Stimulated activated naive CD4-positive, alpha-beta T cell treated with Interleukin-2 at 50 U/mL for 16 hours (primary cell): ENCODE measurements at regions not wholly inside any gene's neighbourhood (a gene's known extent, or its start where the extent isn't known, plus 50 kb on each side); places are given as distances from the start of the nearest gene placed in this dataset.

Experiments used
- DNase-seq: peaks from one replicate; lab custom pipeline; 2025; lab: John Stamatoyannopoulos, UW

- no peak for DNase-seq
Measured at GRCh38 chr2:194270648-194271047, 1386.4 kb upstream of the SLC39A10 start.

GRCh38 chr2:194264586-194264985 is 1392.4 kb upstream of the SLC39A10 start:
- DNase-seq: no peak

GRCh38 chr2:194260185-194260584 is 1396.8 kb upstream of the SLC39A10 start:
- no peak for DNase-seq

DNA sequence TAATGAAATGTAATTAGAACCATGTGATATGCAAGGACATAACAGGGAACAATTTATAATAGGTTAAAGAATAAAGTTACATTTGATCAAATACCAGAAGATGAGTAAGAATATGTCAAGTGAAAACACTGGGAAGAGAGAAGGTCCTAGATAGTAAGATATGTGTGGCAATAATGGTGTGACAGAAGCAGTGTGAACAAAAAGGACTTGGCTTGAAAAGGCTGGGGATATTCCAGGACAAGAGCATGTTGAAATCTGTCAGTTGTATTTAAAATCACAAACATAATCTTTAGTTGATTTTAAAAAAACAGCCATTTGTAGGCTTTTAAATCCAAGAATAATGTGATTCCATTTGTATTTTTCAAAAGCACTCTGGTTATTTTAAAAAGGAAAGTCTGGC is 1399.9 kb upstream of the SLC39A10 start:
- no peak for DNase-seq

- DNase-seq: no peak
Measured at GRCh38 chr2:194253528-194254259, 1403.3 kb upstream of the SLC39A10 start.

- DNase-seq: no peak
Measured at GRCh38 chr2:194252127-194252526, 1404.9 kb upstream of the SLC39A10 start.

- no peak for DNase-seq
Measured at GRCh38 chr2:194232600-194232999, 1424.4 kb upstream of the SLC39A10 start.

- no peak for DNase-seq
Measured at GRCh38 chr2:194223218-194223617, 1433.8 kb upstream of the SLC39A10 start.

DNA sequence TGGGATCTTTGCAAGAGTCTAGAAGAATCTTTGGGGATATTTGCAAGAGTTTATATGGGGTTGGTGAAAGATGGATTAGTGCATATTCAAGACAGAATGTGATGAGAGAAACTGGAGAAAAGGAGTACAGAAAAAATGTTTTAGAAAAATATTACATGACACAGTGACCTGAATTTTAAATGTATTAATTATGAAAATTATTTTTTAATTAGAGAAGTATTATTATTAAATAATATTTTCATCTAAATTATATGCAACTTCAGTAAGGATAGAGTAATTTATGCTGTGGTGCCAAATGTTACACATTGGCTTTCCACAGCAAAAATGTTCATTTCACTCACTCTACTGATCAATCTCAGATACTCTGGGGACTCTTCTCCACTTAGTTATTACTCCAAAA is 1442.8 kb upstream of the SLC39A10 start:
- DNase-seq: no peak

DNA sequence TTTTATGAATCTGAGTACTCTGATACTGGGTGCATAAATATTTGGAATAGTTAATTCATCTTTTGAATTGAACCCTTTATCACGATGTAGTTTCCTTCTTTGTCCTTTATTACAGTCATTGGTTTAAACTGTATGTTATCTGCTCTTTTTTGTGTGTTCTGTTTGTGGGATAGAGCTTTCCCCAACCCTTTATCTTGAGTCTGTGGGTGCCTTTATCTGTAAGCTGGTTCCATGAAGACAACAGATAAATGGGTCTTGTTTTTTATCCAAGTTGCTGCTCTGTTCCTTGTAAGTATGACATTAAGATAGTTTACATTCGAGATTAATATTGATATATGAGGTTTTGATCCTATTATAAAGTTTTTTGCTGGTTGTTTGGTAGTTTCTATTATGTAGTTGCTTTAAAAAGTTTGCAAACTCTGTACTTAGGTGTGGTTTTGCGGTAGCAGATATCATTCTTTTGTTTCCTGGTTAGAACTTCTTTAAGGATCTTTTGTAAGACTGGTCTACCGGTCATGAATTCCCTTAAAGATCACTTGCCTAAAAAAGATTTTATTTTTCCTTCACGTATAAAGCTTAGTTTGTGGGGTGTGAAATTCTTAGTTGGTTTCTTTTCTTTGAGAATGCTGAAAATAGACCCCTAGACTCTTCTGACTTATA is 1451.3 kb upstream of the SLC39A10 start:
- no peak for DNase-seq

- DNase-seq: no peak
Measured at GRCh38 chr2:194203898-194204297, 1453.1 kb upstream of the SLC39A10 start.

DNA sequence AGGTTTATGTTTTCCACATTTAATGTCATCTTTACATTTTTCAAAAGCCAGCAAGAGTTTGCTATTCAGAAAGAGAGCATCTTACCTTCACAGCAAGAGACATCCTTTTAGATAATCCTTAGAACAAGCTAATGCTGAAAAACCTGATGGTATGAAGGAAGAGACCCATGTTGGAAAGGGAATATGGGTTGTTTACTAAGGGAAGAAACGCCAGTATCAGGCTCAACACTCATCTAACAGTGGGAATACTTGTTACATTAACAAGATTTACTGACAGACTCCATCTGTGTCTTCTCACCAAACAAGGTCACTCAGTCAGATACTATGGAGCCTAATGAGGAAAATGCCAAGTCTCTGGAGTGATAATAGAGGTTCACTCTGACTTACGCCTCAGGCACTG is 1474.1 kb upstream of the SLC39A10 start:
- DNase-seq: no peak

DNA sequence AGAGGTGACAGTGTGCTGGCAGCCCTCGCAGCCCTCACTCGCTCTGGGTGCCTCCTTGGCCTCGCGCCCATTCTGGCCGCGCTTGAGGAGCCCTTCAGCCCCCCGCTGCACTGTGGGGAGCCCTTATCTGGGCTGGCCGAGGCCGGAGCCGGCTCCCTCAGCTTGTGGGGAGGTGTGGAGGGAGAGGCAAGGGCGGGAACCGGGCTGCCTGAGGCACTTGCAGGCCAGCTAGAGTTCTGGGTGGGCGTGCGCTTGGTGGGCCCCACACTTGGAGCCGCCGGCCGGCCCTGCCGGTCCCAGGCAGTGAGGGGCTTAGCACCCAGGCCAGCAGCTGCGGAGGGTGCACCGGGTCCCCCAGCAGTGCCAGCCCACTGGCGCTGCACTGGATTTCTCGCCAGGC is 1480.9 kb upstream of the SLC39A10 start:
- no peak for DNase-seq

GRCh38 chr2:194166818-194167217 is 1490.2 kb upstream of the SLC39A10 start:
- DNase-seq: no peak

DNA sequence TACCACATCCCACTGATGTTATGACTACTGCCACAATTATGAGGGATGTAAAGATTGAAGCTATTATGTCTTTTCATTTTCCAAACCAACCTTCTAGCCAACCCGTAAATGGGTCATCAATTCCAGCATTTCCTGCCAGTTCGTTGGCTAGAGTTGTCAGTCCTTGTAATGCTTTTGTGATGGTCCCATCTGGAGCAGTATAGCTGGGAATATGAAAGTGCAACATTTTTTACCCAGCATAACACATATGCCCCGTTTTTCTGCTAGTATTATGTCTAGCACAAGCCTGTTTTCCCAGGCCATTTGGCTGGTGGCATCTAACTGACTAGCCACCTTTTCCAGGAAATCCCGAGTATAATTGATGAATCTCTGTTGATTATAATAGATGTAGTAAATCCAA is 1501.6 kb upstream of the SLC39A10 start:
- DNase-seq: no peak

GRCh38 chr2:194151231-194151630 is 1505.8 kb upstream of the SLC39A10 start:
- DNase-seq: no peak

GRCh38 chr2:194135463-194135862 is 1521.6 kb upstream of the SLC39A10 start:
- no peak for DNase-seq

GRCh38 chr2:194128810-194129209 is 1528.2 kb upstream of the SLC39A10 start:
- no peak for DNase-seq

- no peak for DNase-seq
Measured at GRCh38 chr2:194126418-194126817, 1530.6 kb upstream of the SLC39A10 start.

- DNase-seq: no peak
Measured at GRCh38 chr2:194116861-194117260, 1540.2 kb upstream of the SLC39A10 start.

DNA sequence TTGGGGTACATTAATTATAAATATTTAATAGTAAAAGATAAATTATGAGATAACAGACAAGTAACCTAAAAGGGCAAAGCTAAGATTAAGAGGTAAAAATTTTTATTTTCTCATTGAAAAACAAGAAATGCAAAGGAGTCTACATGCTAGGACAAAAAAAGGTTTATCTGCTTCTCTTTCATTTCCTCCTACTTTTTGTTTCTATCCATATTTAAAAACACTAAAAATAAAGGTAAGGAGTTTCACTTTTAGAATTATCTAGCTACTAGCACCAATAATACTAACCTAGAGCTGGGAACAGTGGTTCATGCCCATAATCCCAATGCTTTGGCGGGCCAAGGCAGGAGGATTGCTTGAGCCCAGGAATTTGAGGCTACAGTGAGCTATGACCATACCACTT is 1551.7 kb upstream of the SLC39A10 start:
- no peak for DNase-seq

- DNase-seq: no peak
Measured at GRCh38 chr2:194104687-194105086, 1552.3 kb upstream of the SLC39A10 start.

DNA sequence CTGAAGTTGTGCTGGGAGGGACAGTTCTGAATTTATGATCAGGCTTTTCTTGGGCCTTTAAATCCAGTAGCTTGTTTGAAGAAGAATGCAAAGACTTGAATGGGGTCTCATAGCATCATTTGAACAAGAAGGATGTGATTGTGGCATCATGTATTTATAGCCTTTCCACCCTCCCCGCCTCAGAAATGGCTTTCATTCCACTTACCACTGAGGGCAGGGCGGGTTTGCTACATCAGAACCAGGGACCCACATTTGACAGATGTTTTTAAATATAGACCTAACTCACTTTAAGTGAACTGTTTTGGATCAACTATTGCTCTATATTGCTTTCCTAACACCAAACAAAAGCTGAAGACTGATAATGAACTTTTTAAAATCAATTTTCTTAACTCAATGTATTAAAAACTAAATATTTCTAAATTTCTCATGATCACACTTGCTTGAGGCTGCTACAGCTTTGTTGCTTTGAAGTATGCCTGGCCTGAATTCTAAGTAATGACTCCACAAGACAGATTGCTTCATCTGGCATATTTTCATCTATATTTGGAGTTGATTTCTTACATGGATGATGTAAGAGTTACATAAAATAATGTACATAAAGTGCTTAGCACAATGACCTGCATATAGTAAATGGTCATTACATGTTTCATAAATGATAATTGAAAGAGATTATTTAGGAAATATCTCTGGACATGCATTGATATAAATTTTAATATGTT is 1552.9 kb upstream of the SLC39A10 start:
- no peak for DNase-seq
